ENCODE measurements at regions not wholly inside any gene's neighbourhood (a gene's known extent, or its start where the extent isn't known, plus 50 kb on each side); places are given as distances from the start of the nearest gene placed in this dataset.
"Not testable (repeated sequence)": the region's sequence is repeated elsewhere in the genome, so short reads cannot be mapped to it uniquely, and the experiment has no call there.

DNA sequence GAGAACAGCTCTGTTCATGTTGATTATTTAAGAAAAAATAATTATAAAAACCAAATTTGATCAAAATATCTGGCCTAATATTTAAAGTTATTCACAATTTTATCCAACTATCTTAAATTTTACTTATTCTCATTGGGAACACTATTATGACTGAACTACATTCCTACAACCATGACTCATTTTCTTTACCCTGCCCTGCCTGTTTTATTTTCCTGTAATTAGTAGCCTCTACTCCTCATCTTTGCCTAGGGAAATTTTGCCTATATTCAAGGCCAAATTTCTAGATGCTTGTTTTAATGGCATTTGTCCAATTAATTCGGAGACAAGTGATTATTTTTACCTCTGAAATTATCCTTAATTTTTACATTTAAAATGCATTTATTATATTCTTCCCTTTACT lies 289.7 kb upstream of the TMEM229A start:
- DNase-seq: peak; percentile 51

DNA sequence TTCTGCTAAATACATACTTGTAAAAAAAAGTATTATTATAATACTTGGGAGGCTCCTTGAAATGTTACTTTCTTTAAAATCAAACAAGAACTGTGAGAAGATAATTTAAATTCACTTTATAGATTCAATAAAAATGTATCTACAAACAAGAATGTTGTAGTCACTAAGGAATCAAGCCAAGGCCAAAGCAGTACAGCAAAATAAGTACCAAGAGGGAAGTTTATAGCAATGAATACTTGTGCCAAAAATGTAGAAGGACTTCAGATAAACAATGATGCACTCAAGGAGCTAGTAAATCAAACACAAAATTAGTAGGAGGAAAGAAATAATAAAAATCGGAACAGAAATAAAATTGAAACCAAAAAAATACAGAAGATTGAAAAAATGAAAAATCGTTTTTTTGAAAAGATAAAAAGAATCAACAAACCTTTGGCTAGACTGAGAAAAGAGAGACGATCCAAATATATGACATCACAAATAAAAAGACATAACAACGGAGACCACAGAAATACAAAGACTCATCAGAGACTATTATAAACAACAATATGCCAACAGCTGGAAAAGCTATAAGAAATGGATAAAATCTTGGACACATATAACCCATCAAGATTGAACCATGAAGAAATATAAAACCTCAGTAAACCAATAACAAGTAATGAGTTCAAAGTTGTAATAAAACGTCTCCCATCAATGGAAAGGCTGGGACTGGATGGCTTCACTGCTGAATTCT lies 286.0 kb upstream of the TMEM229A start:
- peak; percentile 32 for DNase-seq

DNA sequence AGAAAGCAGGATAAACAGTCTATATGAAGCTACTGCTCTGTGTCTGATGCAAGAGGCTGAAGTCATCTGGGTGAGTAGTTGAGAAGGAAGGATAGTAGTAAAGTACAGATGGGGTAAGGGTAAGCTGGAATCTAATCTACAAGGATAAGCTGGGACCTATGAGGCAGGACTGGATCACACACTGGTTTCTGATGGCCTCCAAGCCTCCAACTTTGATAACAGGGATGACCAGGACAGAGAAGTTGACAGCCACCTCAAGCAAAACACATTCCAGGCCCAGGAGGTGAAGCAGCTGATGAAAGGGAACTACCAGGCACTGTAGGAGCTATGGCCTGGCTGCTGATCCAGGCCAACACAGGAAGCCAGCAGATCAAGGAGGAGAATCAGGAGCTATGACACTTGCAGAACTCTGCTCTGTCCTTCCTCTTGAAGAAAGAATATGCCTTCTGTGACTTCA lies 278.1 kb upstream of the TMEM229A start:
- DNase-seq: peak; percentile 46

DNA sequence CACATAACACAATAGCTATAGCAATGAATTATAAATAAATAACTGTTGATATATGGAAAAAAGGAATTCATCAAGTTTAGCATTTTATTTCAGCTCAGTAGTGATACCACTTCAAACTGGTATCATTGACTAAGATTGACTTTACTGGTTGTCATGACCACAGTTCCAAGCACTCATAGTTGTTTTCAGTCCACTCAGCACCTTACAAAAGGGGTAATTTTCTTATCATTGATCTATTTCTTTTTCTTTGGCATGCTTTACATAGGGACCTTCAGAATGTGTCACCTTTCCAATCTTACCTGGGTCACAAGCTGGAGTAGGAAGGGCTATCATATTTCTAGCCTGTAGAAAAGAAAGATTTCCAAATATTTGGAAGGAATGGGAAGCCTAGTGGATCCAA lies 275.5 kb upstream of the TMEM229A start:
- DNase-seq: no peak

DNA sequence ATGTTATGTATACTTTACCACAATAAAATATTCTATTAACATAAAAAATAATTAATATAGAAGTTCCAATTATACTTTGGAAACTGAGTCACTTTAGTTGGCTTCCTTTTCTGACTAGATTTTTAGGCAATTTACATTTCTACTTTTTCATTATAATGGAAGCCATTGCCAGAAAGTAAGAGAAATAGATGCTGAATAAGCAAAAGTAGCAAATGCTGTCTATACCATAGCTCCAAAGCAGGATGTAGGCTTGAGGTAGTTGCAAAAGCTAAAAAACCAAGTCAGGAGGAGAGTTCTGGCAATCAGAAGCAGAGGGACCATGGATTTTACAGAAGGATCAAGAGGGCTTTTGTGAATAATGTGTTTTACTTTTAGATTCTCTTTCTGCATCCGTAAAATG lies 262.4 kb upstream of the TMEM229A start:
- DNase-seq: no peak

DNA sequence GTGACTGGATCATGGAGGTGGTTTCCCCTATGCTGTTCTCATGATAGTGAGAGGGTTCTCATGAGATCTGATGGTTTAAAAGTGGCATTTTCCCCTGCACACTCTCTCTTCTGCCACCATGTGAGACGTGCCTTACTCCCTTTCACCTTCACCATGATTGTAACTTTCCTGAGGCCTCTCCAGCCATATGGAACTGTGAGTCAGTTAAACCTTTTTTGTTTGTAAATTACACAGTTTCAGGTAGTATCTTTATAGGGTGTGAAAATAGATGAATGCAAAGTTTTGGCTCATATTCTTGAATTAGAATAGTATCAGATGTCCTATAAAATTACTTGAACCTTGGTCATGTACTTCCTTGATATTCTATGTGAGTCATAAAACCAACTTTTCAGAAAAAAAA lies 252.1 kb upstream of the TMEM229A start:
- no peak for DNase-seq

DNA sequence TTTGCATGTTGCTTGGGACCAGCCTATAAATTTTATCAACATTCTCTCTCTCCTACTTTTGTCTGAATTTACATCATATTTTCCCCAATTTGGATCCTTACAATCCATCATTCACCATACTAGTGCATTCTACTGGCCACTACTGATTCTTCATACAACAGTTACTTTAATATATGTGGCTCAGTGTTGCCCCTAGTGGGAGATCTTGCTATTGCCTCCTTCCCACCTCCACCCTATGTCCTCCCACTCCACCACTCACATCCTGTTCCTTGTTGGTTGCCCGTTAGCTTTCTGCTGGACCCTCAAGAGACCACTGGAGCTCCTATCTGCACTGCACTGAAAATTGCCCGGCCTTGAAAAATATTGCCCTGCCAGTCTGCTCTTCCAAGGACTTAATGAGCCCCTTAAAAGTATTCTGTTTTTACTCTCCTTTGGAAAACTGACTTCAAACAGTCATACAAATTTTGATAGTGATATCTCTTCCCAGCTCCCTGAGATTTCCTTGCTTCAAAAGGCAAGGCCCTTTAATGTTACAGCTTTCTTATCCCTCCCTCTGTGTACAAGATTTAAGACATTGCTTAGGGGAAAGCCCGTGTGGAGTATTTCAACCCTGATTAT lies 243.2 kb upstream of the TMEM229A start:
- peak; percentile 37 for DNase-seq

DNA sequence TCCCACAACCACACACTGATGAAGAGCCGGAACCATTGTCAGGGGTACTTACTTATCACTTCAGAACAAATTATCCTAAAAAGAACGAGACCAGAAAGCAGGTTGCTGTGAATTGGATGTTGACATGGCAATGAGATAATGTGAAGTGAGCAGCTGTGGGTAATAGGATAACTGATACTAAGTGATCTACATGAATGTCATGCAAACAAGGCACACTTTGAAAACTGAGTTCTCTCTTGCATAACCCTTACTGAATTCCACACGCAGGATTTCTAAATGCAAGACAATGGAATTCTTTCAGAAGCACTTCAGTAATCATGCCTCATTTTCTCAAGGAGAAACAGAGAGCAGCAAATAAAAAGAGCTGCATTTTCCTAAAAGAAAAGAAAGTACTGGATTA lies 242.5 kb upstream of the TMEM229A start:
- no peak for DNase-seq

DNA sequence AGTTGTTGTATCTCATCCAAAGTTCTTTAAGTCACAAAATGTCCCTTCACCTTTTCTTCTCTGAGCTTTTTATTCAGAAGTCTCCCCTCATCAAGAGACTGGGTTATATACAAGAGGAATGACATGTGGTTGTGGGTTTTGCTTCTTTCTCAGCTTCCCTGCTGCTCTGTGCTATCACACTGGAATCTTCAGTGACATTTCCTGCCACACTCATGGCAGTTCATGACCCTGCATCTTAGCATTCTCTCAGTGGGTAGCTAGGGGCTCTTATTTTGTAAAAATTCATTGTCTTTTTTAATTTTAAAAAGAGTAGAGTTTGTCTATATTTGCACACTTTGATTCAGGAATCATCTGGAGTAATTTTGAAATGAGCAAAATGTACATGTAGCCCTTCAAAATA lies 236.9 kb upstream of the TMEM229A start:
- no peak for DNase-seq

DNA sequence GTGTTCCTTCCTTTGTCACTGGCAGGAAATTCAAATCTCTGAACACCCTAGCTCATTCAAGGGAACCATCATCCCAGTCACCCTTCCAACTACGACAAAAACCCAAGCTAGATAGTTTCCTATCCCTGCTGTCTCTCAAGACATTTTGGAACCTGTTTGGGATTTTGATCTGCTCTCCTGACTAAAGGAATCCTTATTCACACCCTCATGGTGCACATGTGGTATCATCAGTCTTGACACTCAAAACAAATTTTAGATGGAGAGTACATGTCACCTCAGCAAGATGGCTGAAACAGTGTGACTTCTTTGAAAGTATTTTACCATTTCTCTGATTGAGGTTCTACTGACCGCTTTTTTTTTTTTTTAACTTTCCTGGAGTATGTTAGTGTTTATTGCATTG lies 234.3 kb upstream of the TMEM229A start:
- no peak for DNase-seq

DNA sequence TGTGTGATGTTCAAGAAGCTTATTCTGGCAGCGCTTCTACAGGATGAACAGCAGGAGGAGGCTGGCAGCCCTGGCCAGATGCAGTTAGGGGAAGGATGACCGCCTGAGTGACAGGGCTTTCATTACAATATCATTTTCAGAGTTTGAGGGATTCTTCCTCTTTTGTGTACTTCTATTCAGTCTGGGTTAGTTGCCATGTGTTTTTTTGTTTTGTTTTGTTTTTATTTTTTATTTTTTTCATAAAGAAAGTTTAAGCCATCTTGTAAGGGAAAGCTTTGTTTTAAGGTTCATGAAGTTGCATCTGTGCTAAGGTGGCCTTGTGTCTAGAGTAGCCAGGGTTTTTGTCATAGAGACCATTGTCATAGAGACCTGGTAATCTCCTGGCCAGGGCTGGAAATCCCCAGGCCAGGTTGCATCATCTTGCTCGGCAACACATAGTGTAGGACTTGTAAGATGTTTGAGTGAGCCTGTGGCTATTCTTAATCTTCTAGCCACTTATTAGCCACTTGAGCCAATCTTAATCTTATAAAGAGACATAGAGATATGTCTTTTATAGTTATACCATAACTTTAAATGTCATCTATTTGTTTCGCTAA lies 230.5 kb upstream of the TMEM229A start:
- DNase-seq: peak; percentile 23

DNA sequence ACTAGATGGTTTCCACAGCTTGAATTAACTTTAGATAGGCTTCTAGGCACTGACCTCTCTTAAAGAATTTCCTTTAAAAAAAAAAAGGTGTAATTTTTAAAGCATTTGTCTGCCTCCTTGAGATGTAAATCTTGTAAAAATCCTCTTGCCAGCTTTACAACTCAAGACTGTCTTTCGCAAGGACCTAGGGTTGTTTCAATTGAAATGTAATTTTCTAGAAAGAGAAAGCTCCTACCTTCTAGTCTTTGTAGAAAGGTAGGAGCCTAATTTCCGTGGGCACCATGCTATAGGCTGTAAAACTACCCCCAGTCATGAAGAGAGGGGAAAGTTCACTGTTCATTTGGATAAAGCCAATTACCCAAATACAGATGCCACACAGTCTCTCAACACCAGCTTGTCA lies 228.8 kb upstream of the TMEM229A start:
- DNase-seq: no peak

DNA sequence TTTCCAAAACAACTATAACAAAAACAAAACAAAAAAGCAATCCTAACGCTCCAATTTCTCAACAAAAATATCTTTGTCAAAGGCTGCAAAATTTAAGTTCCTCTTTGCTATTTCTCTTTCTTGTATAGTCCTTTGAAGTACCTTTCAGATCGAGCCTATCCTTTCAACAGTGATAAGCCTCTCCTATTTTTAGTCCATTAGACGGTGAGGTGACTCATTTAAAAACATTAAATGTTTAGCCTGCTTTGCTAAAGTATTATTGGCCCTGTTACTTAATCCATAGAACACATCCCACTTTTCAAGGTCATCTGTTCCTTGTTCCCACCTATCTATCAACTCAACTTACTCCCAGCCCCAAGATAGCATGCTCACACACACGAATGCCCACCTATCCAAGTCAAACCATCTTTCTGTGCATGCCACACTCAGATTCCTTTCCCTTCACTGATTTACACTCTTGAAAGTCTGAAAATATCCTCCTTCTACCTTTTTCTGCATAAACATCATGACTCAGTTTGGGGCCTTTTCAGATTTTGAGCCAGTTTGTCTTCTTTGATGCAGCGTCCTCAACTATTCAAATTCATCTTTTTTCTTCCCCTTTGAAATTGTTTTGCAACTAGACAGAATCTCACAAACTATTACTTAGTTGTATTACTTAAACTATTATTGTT lies 224.9 kb upstream of the TMEM229A start:
- DNase-seq: peak; percentile 7

DNA sequence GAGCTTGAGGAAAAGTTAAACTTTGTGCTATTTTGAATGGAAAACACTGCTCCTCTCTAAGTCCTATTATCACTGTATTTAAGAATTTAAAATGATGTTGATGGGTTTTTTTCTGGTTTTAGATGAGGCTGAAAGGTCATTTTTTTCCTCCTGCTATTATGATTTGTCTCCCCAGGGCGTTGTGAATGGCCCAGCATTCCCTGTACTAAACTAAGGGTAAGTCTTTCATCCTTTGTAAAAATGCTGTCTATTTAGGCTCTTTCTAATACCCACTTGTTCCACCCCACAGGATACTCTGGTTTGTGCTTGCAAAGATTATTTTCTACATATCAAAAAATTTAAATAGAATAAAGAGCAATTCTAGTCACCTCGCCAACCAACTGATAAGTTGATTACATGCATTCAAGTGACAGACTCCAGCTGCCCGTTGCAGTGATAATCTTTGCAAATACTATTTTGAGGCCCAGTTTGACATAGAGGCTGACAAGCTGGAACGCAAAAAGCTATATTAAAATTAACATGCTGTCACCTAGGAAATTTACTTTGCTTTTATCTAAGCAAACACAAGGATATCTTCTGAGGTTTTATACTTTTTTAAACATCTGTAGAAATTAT lies 222.3 kb upstream of the TMEM229A start:
- no peak for DNase-seq

DNA sequence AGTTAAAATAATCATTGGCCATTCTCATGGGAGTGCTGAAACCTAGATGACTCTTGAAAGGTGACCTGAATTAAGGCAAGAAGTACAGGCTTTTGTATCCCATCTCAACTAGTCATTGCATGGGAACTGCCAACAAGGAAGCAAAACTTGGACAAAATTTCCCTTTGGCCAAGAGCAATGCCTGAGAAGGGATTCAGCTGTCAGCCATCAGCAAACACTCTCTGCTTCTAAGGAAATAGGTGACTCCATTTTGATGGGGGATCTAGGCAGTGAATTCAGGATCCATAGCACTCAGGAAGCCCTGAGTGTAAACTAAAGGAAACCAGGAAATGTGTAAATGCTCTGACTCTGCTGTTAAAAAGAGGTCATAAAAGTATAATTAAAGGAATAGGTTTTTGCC lies 221.5 kb upstream of the TMEM229A start:
- DNase-seq: no peak

DNA sequence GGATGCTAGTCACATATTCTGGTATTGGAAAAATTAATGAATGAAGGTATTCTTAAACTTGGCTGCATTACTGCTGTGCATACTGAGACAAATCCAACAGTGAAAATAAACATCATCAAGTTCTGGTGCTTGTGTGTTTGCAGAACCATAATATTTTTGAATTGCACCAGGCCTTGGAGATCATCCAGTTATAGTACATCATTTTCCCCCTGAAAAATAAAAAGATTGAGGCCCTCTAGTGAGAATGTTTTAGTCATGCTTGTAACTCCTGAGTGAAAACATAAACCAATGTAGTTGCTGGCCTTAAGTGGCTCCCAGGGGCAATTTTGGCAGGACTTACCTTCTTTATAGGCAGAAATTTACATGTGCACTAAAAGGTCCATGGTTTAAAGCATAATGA lies 218.8 kb upstream of the TMEM229A start:
- DNase-seq: no peak

DNA sequence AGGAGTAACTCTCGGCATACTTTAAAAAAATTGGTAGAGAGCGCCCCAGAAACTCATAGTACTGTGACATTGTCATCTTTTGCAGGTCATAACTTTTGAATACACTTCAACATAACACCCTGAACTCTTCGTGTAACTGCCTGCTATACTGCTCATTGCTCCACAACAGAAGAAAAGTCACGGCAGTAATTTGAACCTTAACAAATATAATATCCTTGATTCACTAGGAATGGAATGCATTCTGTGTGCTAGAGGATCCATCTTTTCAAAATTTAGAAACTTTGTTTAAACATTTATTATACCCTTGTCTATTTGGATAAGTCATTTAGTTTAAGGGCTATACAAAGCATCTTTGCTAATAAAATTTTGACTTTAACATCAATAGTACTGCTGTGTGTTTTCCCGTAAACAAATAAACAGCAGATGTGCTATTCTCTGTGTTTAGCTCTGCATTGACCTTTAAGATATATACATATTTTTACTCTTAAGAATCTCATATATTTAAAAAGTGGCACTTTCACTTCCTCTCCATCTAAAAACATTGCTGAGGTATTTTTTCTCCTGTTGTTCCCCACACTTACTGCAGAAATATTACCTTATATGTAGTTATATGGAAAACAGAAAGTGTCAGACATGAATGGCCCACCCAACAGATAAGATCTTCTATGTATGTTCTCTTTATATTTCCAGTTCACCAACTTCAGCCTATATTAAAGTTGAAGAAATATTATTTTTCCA lies 217.6 kb upstream of the TMEM229A start:
- peak; percentile 48 for DNase-seq

DNA sequence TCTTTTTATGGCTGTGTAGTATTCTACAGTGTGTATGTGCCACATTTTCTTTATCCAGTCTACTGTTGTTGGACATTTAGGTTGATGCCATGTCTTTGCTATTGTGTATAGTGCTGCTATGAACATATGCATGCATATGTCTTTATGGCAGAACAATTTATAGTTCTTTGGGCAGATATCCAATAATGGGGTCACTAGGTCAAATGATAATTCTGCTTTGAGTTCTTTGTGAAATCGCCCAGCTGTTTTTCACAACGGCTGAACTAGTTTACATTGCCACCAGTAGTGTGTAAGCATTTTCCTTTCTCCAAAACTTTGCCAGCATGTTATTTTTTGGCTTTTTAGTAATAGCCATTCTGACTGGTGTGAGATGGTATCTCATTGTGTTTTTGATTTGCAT lies 214.8 kb upstream of the TMEM229A start:
- DNase-seq: no peak

DNA sequence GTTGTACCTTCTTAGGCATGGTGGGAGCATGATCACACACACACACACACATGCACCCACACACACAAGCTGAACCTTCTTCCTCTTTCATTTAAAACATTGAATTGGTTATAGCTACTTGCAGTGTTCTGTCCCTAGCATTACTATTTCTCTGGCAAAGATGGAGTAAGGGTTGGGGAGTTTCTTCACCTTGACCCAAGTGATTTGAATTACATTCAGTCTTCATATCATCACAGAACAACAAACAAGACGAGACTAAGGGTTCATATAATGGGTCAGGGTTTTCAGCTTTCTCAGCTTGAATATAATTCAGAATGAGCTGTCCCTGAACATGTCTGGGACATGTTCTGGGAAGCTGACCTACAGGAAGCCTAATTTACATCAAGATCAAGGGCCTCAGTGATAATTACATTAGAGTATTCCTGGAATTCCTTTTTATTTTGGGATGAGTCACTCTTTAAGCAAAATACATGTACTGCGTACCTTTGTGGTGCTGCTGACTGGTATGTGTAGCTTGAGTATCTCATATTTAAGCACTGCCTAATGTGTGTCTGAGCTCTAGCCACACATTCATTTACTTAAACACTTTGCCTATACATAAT lies 213.5 kb upstream of the TMEM229A start:
- no peak for DNase-seq

DNA sequence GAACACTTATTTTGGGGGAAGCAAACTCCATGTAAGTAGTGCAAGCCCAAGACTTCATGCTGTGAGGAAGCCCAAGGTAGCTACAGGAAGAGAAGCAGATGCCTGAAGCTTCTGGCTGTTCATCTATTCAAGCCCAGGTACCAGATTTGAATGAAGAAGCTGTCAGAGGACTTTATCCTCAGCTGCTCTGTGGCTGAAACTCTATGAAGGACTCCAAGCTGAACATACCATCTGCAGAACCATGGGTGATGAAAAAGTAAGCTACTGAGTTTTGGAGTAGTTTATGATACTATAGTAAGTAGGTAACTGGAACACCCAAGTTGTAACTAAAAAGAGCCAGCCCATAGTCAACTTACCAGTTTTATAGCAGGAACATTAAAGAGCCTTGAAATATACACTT lies 211.6 kb upstream of the TMEM229A start:
- DNase-seq: not testable (repeated sequence)

DNA sequence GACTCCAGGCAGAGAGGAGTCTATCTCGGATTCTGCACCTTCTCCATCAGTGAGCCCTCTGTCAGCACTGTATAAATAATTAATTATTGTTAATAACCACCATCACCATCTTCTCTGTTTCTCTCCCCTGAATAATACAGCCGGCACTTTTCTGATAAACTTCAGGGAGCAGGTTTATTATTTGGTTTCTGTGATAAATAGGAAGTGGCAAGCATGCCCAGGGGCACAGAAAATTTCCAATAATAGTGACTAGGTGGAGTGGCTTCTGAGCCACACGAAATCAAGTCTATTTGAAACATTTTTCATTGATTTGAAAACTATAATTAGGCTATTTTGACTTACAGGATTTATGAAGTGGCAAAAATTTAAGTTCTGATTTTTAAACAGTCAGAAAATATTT lies 186.8 kb upstream of the TMEM229A start:
- DNase-seq: no peak

DNA sequence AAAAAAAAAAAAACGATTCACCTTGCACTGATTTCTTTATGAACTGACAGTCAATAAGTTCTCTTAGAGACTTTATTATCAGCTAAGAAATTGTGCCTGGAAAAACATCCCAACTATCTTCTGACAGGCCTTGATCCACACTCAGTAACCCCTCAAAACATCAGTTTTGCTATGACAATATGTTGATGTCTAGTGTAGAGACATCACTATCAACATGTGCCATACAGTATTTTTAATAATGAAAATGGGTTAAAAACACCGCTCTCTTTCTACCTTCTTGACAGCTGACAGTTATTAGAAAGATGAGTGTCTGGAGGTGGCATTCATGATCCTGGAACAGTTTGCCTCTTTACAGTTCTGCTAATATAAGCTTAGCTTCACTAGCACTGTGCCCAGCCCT lies 175.8 kb upstream of the TMEM229A start:
- DNase-seq: no peak

Measured in HCEC 1CT (cell line).